Epithelial cell of prostate (primary cell): ENCODE measurements at regions not wholly inside any gene's neighbourhood (a gene's known extent, or its start where the extent isn't known, plus 50 kb on each side); places are given as distances from the start of the nearest gene placed in this dataset.
"Not testable (repeated sequence)": the region's sequence is repeated elsewhere in the genome, so short reads cannot be mapped to it uniquely, and the experiment has no call there.

ENCODE experiments used
- DNase-seq: peaks from one replicate; pipeline ENCODE4 v3.0.0-alpha.2; 2011; ENCODE audit warnings: low read depth, low spot score
- H3K27ac ChIP-seq: fragments of 450-650 bp; 2 replicates; pipeline ENCODE4 v1.5.1; 2017; ENCODE audit warnings: mild to moderate bottlenecking

GRCh38 chr1:101463195-101463594, 226.4 kb downstream of the S1PR1 start:
- DNase-seq: no peak
- H3K27ac ChIP-seq: no peak overlapping the region

- no peak overlapping the region for H3K27ac ChIP-seq
- no peak for DNase-seq
Measured at GRCh38 chr1:101465941-101466340, 229.1 kb downstream of the S1PR1 start.

DNA sequence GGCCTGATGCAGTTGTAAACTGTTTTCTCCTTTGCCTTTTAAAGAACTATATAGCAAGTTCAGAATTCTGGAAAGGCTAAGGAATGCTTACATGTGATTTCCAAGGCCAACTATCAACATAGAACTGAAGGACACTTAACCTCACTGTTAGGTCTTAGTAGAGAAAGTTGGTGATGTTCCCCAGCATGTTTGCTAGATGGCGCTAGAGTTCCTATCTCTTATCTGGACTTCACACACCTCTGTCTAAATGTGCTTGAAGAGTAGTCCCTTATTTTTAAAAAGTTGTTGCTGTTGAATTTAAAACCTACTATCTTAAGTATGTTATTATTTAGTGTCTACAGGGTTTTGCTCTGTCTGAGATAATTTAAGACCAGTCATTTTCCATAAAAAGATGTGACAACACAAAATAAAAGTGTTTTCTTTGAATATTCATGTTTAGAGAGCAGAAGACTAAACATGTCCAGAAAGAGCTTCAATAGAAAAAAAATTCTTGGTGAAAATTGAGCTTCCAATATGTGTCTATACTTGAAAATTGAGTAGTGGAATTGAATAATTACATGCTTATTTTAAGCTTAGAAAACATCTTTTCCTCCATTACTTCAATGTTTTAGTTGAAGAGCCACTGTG, 237.3 kb downstream of the S1PR1 start:
- no peak for DNase-seq
- H3K27ac ChIP-seq: no peak overlapping the region

- H3K27ac ChIP-seq: no peak overlapping the region
- no peak for DNase-seq
Measured at GRCh38 chr1:101476541-101476940, 239.7 kb downstream of the S1PR1 start.

DNA sequence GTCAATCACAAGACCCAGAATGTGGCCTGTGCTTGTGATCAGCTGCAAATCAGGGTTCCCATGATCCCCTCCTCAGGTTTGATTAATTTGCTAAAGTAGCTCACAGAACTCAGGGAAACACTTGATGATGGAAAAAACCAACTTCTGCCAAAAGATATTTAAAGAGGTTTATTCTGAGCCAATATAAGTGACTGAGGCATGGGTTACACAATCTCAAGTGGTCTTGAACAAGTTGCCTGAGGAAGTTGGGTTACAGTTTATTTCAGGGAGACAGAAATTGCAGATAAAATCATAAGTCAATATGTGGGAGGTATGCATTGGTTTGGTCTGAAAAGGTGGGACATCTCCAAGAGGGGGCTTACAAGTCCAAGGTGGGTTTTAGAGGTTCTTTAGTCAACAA, 243.1 kb downstream of the S1PR1 start:
- DNase-seq: no peak
- no peak overlapping the region for H3K27ac ChIP-seq

DNA sequence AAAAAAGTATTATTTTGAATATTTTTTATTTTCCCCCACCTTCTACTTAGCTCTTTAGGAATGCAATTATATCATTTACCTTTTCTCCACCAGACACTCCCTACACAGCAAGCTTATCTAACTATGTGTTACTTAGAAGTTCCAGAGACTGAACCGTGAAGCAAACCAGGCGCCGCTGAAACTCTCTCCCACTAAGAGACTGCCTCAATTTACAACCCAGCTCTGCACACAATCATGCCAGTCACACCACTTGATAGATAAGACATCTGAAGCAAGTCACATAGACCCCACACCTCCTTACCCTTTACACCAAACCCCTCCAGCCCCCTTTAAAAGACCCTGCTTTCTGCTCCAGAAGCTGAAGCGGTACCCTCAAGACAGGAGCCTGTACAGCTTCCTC, 245.5 kb downstream of the S1PR1 start:
- H3K27ac ChIP-seq: no peak overlapping the region
- no peak for DNase-seq

DNA sequence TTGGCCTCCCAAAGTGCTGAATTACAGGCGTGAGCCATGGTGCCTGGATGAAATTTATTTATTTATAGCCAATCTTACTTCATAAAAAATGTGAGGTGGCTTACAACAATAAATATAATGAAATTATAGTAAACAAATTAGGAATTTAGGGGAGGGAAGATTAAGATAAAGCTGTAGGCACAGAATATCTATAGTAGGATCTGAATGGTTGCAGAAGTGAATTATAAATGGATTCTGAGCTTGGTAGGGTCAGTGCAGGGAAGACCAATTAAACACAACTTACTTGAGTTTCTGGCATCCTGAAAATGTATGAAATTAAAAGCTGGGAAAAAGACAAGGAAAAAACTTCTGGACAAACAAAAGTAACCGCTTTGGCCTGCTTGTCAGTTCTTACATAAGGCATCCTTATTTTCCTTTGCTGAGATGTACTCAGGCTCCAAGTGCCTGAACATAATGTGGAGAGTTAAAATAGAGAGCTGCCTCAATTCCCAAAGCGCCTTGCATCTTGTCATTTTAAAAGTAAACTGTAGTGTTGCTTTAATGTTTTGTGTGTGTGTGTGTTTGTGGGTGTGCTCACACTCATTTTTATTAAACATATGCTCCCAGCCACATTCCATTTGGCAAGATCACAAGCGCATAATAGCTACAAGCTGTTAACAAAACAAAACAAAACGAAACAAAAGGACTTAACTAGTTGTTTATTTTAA, 247.3 kb downstream of the S1PR1 start:
- no peak overlapping the region for H3K27ac ChIP-seq
- DNase-seq: no peak

GRCh38 chr1:101484689-101485338, 248.0 kb downstream of the S1PR1 start:
- no peak overlapping the region for H3K27ac ChIP-seq
- DNase-seq: no peak

DNA sequence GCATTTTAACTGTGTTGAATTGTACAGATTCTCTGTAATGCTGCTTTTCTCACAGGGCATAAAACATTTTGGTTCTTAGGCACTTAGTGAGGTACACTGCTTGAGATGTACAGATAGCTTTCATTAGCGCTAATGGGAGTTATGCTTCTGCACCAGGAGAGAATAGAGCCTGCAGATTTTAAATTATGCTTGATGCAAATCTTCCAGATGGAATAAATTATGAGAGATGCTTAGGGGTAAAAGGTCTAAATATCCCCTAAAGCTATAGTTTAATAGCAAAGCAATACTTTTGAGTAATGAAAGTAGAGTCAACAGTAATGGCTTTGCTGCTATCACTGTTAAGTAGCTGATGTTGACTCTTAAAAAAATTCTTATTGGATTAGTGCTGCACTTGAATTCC, 248.9 kb downstream of the S1PR1 start:
- DNase-seq: no peak
- no peak overlapping the region for H3K27ac ChIP-seq

DNA sequence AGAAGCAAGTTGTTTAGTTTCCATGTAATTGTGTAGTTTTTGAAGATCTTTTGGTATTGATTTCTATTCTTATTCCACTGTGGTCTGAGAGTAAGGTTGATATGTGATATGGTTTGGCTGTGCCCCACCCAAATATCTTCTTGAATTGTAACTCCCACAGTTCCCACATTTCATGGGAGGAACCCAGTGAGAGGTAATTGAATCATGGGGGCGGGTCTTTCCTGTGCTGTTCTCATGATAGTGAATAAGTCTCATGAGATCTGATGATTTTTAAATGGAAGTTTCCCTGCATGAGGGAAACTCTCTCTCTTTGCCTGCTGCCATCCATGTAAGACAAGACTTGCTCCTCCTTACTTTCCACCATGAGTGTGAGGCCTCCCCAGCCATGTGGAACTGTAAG, 255.3 kb downstream of the S1PR1 start:
- not testable (repeated sequence) for DNase-seq
- H3K27ac ChIP-seq: peak overlapping the region; percentile 33

DNA sequence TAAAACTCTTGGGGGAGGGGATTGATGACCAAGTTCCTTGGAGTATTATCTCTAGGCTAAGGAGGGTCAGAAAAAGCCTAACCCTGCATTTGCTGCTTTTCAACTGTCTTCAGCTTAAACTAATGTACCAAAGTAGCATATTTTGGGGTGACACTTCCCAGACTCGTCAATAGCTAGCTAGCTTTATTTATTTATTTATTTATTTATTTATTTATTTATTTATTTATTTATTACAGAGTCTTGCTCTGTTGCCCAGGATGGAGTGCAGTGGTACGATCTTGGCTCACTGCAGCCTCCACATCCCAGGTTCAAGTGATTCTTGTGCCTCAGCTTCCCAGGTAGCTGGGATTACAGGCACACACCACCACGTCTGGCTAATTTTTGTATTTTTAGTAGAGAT, 257.1 kb downstream of the S1PR1 start:
- not testable (repeated sequence) for H3K27ac ChIP-seq, DNase-seq

- peak overlapping the region; percentile 45 for H3K27ac ChIP-seq
Measured at GRCh38 chr1:101496109-101496508, 259.3 kb downstream of the S1PR1 start.

DNA sequence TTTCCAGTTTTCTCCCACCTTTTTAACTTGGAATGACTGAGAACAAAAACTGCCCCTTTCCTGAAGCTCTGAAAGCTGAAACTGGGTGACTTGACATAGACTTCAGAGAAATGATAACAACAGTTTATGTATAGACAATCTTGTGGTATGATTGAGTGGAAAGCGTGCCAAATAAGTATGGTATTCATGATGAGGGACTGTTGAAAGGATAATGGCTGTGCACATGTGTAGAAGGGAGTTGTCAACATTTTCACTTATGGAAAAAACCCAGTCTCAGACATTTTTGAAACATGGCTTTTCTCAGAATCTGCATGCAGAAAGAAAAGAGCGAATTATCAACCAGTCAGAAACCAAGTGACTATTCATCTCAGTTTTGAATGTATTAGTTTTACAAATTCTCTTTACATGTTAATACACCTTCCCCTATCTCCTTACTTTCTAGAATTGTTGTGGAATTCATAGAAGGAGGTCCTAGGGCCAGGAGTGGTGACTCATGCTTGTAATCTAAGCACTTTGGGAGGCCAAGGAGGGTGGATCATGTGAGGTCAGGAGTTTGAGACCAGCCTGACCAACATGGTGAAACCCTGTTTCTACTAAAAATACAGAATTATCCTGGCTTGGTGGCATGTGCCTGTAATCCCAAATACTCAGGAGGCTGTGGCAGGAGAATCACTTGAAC, 261.2 kb downstream of the S1PR1 start:
- no peak overlapping the region for H3K27ac ChIP-seq
- DNase-seq: no peak

More at GRCh38 chr1:101496109-101496508, 259.3 kb downstream of the S1PR1 start:
- DNase-seq: peak; percentile 55

GRCh38 chr1:101504106-101504505, 267.3 kb downstream of the S1PR1 start:
- not testable (repeated sequence) for DNase-seq, H3K27ac ChIP-seq

- not testable (repeated sequence) for DNase-seq, H3K27ac ChIP-seq
Measured at GRCh38 chr1:101505240-101505639, 268.4 kb downstream of the S1PR1 start.

DNA sequence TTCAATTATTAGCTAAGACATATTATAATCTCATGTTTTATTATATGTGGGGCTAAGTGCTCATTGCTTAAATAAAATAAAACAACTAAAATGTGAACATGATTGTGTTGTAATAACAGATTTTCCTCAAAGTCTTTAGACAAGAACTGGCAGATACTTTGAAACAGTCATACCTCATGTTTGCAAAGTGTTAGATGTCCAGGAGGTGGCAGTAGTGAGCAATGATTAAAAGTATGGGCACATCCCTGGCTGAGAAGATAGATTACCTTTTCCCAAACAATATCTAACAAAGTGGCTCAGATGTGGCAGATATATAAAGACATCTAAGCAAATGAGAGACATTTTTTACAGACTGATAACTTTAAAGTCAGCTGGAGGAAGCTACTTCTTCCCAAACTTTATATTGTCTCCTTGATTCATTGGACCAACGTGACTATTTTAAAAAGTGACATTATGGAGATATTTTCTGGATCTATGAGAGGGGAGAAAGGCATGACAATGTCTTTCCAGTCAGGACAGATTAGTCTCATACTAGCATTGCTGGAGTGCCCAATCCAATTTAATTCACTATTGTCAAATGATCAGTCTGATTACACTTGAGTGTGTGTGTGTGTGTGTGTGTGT, 269.8 kb downstream of the S1PR1 start:
- H3K27ac ChIP-seq: no peak overlapping the region
- DNase-seq: no peak

DNA sequence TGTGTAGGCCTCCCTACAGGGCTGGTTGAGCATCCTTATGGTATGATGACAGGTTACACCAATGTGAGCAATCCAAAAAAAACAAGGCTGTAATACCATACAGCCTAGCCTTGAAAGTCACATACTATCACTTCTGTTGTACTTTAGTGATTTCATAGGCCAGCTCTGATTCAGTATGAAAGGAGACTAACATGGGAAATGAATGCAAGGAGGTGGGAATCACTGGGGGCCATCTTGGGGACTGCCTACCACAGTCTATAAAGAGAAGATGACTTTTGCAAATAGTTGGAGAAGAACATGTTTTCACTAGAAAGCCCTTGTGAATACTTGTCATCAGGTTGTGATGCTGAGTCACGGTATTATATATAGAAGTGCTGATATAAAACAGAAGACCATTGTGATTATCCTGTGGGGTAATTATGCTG, 270.7 kb downstream of the S1PR1 start:
- H3K27ac ChIP-seq: no peak overlapping the region
- DNase-seq: no peak

DNA sequence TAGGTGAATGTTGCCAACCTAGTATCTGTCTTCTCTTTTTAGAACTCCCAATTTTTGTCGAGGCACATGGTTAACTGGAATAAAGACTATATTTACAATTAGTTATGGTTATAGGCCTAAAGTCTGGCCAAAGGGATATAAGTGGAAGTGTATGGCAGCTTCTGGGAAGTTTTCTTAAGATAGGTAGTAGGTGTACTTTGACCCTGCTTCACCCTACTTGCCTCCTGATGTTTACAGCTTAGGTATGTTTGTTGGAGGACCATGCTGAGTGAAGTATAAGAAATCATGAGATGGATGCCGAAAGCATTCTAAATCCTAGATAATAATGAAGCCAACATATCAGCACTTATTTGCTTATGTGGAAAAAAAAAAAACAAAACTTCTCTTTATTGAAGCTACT, 272.1 kb downstream of the S1PR1 start:
- no peak for DNase-seq

DNA sequence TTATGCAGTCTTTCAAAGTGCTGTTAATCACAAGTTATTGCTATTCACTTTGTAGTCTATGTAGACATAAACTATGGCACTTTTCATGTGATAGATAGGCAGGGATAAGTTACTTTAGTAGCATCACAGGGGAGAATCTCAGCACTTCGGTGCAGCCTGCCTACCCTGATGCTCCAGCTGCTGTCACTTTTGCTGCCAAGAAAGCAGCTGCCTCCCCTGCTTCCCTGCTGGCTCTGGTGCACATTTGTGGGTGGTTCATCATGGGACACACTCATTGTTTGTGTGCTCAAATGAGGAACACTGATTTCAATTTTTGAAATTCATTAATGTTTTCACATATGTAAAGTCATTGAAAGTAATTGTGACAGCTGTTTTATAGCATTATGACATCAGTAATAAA, 272.6 kb downstream of the S1PR1 start:
- DNase-seq: no peak
- H3K27ac ChIP-seq: no peak overlapping the region

More for the DNA sequence above, 272.1 kb downstream of the S1PR1 start:
- H3K27ac ChIP-seq: no peak overlapping the region

DNA sequence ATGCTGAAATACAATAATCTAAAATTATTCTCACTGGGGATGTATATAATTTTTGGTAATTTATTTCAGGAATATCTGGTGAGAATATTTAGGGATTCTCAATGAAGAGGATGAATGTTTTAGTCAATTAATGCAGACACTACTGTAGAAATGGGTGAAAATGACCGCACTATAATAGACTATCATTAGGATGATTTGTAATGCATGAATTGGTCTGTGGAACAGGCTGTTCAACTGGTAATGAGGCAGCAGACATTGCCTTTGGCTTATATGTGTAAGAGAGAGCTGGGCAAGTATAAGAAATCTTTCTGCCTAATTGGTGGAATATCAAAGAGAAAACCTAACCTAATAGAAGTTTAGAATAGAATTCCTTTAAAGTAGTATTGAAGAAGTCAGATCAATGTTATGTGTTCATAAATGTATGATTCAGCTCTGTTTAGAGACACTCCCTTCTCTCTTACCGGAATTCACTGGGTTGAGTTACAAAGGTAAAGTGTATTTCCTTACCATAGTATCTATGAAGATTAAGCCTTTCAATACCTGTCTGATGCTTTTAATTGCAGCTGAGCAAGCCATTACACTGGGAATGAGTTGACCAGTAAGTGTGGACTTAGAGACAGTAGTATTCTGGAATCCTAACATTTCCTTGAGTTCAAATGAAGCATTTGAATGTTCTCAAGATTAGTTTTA, 274.5 kb downstream of the S1PR1 start:
- DNase-seq: no peak
- no peak overlapping the region for H3K27ac ChIP-seq
